A204.1 (cell line): ENCODE measurements at regions not wholly inside any gene's neighbourhood (a gene's known extent, or its start where the extent isn't known, plus 50 kb on each side); places are given as distances from the start of the nearest gene placed in this dataset.
"Not testable (repeated sequence)": the region's sequence is repeated elsewhere in the genome, so short reads cannot be mapped to it uniquely, and the experiment has no call there.

Experiments
- FAIRE-seq: peaks from 2 replicates; lab custom pipeline; 2012; peaks lifted over from hg19 to GRCh38; lab: Jason Lieb, UNC

DNA sequence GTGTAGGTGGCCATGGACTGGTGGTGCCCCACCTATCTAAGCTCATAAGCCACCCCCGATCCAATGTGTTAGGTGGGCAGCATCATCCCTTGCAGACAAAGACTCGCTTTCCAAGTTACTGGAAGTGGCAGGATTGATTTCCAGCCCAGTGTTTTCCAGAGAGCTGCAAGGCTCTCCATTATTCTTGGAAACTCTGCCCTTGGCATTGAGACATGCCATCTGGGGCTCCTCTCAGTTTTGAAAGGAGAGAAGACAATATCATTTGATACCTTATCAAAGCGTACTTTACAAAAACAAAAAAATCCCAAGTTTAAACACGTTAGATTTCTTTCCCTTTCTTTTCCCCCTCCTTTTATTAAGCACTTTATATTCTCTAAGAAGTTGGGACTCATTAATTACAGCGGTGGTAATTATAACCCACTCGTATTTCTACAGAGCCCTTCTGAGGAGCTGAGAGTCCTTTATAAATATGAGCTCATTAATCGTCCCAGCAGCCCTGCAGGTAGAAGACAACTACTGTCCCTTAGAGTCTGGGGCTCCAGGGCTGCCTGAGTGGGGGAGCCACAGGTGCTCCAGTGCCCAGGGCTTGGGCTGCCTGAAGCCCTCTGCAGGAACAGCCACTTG, 226.1 kb downstream of the TLE3 start:
- FAIRE-seq, result no peak

DNA sequence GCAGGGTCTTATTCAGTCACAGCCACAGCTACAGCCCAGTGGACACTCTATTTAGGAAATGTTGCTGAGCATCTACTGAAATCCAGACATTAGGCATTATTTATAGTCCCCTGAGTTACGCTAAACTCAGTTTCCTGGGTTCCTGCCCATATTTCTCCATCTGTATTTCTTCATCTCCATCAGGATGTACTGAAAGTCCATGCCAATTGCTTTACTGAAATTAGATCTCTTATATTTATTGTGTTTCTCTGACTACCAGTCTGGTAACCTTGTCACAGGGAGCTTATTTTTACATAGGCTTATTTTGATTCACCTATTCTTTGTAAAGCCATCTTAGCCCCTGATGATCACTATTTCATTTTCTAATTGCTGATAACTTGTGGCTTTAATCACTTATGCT, 223.9 kb downstream of the TLE3 start:
- FAIRE-seq, result no peak

DNA sequence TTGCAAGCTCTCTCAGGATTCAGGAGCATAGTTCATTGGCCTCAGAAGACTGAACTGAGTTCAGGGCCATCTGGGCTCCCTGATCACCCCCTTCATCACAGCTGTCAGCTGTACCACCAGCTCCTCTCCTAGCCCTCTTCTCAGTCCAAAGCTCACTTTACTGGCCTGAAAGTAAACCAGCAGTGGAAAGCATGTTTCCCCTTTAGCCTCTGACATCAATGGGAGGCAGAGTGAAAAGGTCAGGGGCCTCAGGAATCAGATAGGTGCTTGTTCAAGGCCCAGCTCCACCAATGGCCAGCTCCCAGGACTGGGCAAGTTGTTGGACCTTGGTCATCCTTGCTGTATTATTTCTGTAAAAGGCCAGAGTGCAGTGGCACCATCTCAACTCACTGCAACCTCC, 223.4 kb downstream of the TLE3 start:
- no peak for FAIRE-seq

DNA sequence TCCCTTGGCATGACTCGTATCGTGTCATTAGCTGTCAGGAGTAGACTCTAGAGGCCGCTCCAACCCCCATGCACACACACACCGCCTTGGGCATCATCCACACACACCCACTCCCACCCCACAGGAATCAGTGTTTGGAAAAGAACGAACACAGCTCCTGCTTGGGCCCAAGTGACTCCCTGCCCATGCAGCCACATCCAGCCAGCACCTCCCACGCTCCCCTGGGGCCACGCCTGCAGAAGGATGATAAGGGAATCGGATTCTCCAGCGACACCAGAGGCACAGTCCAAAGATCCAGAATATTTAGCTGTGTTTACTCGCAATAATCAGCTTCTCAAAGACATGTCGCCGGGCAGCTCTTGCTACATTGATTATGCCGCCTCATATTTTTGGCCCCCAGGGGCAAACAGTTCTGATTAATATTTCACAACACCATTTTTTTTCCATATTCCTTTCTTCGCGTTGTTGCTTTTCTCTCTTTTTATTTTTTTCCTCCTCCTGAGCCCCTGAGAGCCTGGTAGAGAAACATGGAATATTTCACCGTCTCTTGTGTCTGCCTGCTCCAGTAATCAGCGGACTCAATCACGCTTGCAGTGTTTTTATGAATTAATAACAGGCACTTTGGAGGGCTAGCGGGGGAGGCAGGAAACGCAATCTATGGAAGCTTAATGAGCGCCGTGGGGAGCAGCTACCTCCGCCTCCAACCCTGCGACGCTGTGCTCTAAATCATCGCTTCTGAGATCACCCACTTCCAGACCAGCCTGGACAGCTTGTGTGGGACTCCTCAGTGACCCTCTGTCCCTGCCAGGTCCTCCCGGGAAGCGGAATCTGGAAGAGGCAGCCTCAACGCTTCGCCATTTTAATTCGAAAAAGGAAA, 221.4 kb downstream of the TLE3 start:
- no peak for FAIRE-seq

DNA sequence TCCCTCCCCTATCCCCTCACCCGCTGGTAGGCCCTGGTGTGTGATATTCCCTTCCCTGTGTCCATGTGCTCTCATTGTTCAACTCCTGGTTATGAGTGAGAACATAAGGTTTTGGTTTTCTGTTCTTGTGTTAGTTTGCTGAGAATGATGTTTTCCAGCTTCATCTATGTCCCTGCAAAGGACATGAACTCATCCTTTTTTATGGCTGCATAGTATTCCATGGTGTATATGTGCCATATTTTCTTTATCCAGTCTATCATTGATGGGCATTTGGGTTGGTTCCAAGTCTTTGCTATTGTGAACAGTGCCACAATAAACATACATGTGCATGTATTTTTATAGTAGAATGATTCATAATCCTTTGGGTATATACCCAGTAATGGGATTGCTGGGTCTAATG, 217.8 kb downstream of the TLE3 start:
- FAIRE-seq, result not testable (repeated sequence)

DNA sequence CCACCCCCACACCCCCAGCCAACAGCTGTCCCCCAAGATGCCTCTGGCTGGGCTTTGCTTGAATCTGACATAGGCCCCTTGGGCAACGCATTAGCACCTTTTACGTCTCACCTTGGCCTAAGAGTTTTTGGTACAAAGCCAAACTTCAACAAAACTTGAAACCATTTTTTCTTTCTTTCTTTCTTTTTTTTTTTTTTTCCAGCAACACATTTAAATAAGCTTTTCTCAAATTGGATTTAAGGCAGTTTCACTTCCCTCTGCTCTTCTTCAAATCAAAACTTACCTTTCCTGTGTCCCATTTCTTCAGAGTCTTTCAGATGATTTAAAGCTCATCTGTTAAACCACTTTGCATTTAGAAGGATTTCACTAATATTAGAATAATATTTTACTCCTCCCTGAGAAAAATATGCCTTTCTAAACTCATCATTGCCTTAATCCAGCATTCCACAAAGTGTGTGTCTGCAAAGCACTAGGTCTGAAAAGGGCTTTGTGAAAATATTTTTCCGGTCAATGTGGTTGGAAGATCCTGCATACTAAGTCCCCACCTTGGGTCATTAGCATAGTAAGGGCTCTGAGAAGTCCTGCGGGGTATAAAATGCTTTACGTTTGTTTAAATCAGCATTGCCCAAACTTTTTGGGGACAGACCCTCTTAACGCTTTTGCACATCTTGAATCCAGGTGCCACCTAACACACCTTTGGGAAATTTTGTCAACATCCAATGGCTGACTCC, 217.0 kb downstream of the TLE3 start:
- no peak for FAIRE-seq

DNA sequence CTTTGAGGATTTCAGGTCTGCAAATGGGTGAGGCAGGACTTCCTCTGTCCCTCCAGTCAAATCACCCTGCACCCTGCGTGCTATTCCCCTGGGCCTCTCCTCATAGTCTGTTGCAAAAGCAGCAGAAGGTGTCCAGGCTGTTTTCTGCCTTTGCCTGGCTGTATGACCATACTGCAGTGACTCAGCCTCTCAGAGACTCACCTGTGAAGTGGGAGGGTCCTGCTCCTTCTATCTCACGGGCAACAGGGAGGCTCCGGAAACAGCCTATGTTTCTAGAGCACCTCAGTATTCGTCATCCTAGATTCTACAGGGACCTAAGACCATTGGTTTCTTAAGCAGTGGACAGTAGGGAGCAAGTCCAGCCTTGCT, 216.4 kb downstream of the TLE3 start:
- FAIRE-seq, result no peak

DNA sequence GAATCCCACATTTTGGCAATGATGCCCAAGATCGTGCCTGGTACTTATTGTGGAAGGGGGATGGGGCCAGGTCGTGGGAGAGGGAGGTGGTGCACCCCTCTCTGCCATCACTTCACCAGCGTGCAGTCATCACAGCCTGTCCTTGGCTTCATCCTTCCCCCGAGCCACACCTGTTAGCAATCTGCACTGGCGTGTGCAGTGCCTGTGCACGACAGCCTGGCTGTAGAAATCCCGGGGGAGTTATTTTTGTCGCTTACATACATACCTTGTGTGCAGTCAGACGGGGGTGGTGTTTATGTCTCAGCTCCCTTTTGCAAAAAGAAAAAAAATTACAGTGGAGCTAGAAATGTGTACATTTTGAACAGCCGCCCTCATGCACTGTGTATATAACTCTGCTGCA, 216.0 kb downstream of the TLE3 start:
- no peak for FAIRE-seq

DNA sequence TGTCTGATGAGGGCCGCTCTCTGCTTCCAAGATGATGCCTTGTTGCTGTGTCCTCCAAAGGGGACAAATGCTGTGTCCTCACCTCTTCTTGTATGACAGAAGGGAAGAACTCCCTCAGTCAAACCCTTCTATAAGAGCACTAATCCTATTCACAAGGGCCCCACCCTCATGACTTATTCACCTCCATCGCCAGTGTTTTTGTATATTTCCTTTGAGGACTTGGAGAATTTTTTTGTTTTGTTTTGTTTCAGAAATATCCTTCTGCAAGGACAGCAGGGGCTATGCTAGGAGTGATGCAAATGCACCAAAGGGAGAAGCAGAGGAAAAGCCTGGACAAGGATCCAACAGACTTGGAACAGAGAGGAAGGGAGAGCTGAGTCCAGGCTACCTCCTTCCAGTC, 214.4 kb downstream of the TLE3 start:
- no peak for FAIRE-seq

DNA sequence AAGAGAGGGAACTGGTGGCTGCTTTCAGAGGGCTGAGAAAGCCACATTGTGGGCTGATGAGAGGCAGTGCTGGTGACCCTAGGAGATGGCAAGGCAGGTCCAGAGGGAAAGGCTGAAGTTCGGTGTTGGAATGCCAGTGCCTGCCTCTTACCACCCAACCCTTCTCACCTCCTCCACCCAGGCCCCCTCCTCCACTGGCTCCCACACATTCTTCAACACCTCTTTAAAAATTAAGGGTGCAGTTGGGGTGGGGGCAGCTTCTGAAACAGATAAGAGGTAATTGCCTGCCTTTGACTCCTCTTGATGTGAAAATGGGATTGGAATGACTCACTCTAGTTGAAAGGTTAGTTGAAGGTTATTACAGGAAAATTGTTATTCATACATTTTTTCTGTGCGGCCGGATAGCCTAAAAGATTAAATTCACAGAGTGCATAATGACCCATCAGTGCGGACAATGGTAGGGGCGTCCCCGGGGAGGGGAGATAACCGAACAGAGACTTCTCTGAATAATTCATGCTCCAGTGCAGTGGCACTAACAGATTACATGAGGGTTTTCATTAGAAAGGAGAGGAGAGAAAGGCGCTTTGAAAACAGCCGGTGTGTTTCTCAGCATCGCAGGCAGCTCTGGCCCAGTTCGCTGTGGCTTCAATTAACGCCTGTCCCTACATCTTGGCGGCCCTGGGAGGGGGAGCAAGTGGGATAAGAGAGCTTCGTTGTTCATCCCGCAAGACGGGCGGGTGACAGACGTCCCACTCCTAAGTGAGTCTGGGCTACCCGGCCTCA, 212.4 kb downstream of the TLE3 start:
- no peak for FAIRE-seq

DNA sequence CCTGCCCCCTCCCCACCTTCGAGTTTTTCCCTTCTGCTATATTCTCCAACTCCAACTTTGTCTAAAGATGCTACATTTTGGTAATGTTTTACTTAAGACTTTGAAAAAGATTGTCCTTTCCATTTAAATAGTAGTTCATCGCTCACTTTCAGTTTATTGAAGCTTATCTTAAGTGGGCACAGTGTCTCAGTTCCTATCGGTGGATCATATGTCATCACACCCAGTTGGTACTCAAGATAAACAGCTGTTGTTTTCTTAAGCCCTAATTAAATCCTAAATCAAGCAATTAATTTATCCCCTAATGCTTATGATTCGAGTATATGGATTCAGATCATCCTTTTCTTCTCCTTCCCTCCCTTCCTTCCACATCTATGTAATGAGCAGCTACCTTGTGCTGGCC, 210.7 kb downstream of the TLE3 start:
- no peak for FAIRE-seq

DNA sequence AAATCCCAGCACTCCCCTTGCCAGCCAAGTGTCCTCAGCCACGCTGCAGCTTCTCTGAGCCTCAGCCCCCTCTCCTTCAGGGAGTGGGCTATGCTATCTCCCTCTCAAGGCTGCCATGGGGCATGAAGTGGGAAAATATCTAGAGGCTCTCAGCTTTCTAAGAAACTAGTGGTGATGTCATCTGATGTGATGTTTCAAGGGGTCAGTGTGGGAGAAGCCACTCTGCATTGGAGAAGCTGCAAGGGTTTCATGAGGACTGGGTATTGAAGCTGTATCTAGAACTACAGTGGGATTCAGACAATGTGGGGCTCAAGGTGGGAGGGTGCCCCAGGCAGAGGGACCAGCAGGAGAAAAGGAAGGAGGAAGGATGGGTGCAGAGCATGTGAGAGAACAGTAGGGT, 210.2 kb downstream of the TLE3 start:
- FAIRE-seq, result no peak

DNA sequence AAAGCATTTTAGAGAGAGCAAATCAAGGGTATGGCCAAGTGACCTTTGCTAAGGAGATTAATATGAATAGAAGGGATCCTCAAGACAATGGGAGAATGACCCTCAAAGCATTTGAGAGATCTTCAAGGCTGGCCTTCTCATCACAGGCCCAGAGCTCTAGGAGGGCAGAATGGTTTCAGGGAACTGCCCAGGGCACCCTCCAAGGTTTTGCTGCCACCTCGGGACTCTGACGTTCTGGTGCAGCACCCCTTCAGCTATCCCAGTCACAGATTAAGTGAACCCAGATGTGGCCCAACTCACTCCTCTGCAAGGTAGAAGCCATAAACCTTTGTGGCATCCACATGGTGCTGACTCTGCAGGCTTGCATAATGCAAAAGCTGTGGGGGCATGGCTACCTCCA, 209.3 kb downstream of the TLE3 start:
- no peak for FAIRE-seq

DNA sequence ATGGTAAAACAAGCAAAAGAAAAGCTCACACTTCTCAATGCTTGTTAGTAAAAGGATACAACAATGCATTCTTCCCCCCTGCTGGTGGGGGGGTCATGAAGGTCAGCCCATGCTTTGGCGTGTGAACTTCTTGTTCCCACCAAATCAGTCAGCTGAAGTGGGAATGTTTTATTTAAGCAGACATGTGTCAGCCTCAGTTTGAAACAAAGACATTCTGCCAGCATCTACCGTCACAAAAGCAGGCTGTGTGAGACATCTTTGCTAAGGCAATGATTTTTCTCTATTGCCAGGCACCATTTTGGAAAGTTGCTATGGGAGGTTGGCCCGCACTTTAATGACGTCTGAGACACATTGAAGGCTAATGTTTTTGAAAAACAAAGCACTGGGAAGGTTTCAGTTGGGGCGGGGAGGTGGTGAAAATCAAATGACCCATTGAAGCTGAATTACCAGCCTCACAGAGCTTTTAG, 206.6 kb downstream of the TLE3 start:
- FAIRE-seq, result no peak

DNA sequence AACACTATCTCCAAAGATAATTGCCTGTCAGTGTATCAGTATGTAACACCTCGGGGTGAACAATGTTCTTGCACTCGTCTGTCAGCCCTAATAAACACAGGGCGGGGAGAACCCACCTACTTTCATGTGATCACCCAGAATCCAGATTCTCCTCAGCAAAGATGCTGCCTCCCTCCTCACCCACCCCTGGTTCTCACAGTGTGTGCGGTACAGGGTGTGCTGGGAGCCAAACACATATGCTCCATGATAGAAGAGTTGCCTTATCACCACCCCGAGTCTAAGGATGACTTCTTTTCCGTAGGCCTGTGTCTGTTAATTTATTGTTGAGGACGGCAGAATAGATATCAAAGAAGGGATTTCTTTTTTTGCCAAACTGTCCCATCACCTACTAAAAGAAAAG, 206.1 kb downstream of the TLE3 start:
- FAIRE-seq, result no peak

DNA sequence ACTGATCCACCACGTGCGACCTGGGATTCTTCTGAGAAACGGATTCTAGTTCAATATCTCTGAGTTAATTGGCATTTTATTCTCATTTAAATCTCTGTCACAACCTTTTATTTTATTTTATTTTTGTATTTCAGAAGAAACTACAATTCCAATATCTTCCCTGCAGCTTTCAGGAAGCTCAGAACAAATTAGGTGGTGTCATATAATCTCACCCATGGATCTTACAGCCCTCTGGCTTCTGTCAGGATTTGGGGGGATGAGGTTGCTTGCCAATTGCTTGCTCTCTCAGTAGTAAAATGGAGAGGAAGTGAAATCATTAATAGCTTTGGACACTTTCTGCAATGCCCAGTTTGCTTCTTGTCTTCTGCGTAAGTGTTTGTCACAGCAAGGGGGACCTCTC, 205.4 kb downstream of the TLE3 start:
- no peak for FAIRE-seq

DNA sequence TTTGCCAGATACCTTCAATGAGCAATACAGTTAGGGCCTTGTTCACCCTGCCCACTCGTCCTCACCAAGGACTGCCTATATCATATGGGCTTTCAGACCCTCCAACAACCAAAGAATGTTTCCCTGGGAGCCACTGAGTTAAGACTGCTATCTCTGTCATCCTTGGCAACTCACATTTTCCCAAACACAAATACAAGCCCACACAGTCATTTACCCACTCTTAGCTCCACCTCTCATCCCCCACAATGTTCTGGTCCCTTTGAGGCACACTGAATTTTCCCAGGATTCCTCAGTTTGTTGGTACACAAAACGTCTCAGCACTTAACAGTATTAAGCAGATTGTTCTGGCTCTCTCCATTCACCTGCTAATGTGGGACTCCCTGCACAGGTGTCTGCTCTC, 204.6 kb downstream of the TLE3 start:
- FAIRE-seq, result no peak

DNA sequence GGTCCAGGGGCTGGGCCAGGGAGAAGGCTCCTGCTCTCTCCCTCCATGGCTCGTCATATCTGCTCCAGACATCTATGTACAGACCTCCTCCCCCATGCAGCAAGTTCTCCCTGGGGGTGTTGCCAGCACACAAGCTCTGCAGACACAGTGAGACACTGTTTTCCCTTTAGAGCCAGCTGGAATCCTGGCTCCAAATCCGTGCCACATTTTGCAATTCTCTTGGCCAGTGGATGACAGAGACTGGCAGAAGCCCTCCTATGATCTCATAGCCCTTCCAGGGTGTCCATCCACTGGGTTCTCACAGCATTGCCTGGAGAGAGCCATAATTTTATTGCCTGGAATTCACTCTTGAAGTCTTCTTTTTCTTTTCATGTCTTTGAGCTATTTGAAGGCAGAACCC, 203.9 kb downstream of the TLE3 start:
- FAIRE-seq, result no peak

DNA sequence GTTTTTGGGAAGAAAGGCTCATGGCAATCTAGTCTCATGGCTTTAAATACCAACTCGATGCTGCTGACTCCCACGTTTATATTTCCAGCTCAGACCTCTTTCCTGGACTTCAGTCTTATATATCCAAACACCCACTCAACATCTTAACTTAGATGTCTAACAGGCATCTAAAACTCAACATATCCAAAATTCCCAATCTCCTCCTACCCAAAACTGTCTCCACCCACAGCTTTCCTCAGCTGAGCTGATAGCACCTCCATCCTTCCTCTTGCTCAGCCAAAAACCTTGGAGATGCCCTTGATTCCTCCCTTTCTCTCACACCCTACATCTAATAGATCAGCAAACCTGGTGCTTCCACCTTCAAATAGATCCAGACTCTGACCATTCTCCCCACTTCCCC, 202.5 kb downstream of the TLE3 start:
- no peak for FAIRE-seq

DNA sequence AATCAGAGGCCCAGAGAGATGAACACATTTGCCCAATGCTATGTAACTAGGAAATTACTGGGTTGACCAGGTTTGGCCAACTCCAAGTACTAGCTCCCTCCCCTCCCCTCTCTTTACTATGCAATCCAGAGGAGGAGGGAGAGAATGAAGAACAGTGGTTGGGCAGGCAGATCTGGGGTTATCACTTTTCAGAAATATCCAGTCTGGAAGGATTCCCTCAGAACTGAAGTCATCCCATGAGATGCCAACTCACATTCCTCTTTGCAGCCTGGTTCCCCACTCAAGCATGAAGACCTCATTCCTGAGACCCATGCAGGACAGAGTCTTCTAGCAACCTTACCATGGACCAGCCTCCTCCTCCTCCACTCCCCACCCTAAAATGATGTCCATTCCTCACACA, 201.1 kb downstream of the TLE3 start:
- no peak for FAIRE-seq

DNA sequence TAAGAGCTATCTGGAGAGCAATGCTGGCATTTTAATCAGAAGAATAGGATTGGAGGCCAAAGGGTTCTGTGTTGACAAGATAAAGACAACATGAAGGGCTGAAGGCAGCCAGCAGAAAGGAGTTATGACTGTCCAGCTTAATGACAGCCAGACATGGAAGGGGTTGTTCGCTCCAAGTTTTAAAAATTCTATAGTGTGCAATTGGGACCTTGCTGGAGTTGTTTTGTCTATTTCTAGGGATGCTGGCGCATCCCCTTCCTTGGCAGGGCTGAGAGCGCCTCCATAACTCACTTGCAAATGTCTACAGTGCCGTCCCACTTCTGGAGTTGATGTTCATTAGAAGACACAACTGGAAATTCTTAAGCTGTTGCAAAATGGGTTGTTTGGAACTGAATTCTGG, 200.7 kb downstream of the TLE3 start:
- FAIRE-seq, result no peak

DNA sequence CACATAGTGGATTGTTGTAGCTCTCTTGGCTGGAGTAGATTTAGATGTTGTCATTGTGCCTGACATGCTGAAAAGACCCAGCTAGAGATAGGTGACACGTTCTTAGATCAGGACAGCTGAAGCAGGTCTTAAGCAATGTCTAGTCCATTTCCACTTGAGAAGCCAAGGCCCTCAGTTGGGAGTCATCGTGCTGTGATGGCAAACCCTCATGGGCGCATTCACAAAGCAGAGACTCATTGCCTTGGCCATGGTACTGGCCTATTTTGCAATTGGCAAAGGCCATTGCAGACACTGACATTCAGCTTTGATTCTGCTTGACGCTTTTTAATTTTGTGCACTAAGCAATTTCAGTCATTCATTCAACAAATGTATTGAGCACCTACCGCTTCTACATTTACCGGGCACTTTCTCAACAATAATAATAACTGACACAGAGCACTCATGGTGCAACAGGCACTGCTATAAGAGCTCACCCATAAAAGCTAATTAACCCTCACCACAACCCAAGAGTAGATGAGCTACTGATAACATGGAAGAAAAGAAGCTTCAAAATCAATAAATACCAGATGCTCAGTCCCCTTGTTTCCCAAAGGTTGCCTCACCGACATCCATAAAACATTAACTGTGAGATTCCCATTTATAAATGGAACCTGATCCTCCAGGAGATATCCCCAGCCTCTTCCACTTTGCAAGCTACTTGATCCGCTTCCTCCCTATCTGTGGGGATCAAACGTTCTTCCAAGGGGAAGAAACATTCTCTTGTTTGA, 200.1 kb downstream of the TLE3 start:
- no peak for FAIRE-seq
